Right lobe of liver (tissue), 4 donors: ENCODE measurements at regions not wholly inside any gene's neighbourhood (a gene's known extent, or its start where the extent isn't known, plus 50 kb on each side); places are given as distances from the start of the nearest gene placed in this dataset.

ENCODE experiments used
- CTCF ChIP-seq, 4 donors: fragments of 200-600 bp in 3 of 4; fragments of 450-650 bp in 1 of 4; IDR thresholded peaks; one replicate each; pipeline versions ENCODE4 v1.5.1 to v1.8.0; 2016 to 2022; ENCODE audit warnings: antibody characterized with exemption in 4 of 4, mild to moderate bottlenecking in 2 of 4
- POLR2A ChIP-seq: fragments of 450-650 bp; IDR thresholded peaks from one replicate; pipeline ENCODE4 v1.6.1; 2017; ENCODE audit warnings: antibody characterized with exemption, mild to moderate bottlenecking
- donor health status: DM: no; HTN: no; CAD: no.
- donor health status: DM: no; HTN: no; CAD: no.
- donor health status: DM: no; HTN: yes; CAD: no.

GRCh38 chr6:140537834-140538705 lies 1163.6 kb upstream of the CITED2 start:
- TF ChIP-seq CTCF (IDR thresholded peaks at IDR 0.05) (no peak), POLR2A (no peak)
